ENCODE measurements at regions not wholly inside any gene's neighbourhood (a gene's known extent, or its start where the extent isn't known, plus 50 kb on each side); places are given as distances from the start of the nearest gene placed in this dataset.
"Not testable (repeated sequence)": the region's sequence is repeated elsewhere in the genome, so short reads cannot be mapped to it uniquely, and the experiment has no call there.

DNA sequence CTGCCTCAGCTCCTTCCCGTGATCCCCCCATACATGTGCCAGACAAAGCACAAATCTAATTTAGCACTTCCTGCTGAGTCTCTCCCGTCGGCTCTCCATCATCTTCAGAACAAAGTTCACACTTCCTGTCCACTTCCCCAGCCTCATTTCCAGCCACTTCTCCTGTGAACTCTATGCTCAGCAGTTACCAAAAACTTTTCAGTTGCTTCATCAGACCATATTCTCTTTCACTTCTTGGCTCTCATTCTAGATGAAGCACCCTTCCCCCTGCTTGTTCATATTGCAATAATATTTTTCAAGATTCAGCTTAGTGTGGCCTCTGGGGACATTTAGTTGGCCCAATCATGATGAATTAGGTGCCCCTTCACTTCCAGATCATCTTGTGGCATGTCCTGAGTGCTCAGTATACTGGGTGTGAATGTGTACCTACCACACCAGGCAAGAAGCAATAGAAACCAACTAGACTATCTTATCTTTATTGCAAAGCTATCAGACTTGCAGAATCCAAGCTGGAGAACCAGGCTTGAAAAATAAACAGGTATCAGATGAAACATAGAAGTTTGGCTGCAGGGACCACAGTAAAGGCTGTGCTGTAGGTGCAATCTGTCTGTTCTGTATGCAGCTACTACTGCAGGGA, 115.8 kb downstream of the NXPE2 start:
- H3K27me3 Mint-ChIP-seq (ENCODE audit: insufficient read depth), result no peaks in the 10 kb centered on the region
- peaks cover 5% of the 10 kb centered on the region for H3K36me3 Mint-ChIP-seq (ENCODE audit: low read depth)
- peaks cover 38% of the 10 kb centered on the region for H3K9me3 Mint-ChIP-seq
- no peaks in the 10 kb centered on the region for H3K4me1 Mint-ChIP-seq (ENCODE audit: low read depth)
- no peak for DNase-seq
- TF ChIP-seq, protein P1, sequence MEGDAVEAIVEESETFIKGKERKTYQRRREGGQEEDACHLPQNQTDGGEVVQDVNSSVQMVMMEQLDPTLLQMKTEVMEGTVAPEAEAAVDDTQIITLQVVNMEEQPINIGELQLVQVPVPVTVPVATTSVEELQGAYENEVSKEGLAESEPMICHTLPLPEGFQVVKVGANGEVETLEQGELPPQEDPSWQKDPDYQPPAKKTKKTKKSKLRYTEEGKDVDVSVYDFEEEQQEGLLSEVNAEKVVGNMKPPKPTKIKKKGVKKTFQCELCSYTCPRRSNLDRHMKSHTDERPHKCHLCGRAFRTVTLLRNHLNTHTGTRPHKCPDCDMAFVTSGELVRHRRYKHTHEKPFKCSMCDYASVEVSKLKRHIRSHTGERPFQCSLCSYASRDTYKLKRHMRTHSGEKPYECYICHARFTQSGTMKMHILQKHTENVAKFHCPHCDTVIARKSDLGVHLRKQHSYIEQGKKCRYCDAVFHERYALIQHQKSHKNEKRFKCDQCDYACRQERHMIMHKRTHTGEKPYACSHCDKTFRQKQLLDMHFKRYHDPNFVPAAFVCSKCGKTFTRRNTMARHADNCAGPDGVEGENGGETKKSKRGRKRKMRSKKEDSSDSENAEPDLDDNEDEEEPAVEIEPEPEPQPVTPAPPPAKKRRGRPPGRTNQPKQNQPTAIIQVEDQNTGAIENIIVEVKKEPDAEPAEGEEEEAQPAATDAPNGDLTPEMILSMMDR (IDR thresholded peaks at IDR 0.05), result no peak
- no peak overlapping the region for H3K4me3 Mint-ChIP-seq
- H3K27ac Mint-ChIP-seq, result no peak overlapping the region

- H3K27me3 Mint-ChIP-seq (ENCODE audit: insufficient read depth), result no peaks in the 10 kb centered on the region
- H3K4me3 Mint-ChIP-seq, result no peak overlapping the region
- H3K4me1 Mint-ChIP-seq (ENCODE audit: low read depth), result no peaks in the 10 kb centered on the region
- DNase-seq, result no peak
- H3K9me3 Mint-ChIP-seq, result peaks cover 40% of the 10 kb centered on the region
- no peaks in the 10 kb centered on the region for H3K36me3 Mint-ChIP-seq (ENCODE audit: low read depth)
- TF ChIP-seq, protein P1 (IDR thresholded peaks at IDR 0.05), result no peak
- no peak overlapping the region for H3K27ac Mint-ChIP-seq
Measured at GRCh38 chr11:114796954-114797721, 118.8 kb downstream of the NXPE2 start.

DNA sequence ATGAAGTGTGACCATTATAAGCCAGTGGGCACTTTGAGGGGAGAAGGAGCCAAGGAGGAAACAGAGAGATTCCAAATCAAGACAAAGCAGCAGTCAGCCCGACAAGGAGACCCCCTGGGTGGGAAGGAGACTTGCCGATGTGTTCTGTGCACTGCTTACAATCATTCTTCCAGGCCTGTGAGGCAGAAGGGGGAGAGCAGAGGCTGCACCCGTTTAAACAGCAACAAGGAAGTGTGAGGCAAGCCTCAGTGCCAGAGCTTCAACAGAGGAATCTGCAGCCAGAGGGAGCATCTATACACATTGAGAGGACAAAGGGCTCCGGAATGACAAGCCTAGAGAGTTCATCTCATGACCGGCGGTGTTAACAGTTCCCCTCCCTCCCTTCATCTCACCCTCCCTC, 121.1 kb downstream of the NXPE2 start:
- peaks cover 56% of the 10 kb centered on the region for H3K9me3 Mint-ChIP-seq

GRCh38 chr11:114801773-114802172, 123.4 kb downstream of the NXPE2 start:
- Mint-ChIP-seq H3K27ac (no peak overlapping the region), H3K4me1 (ENCODE audit: low read depth) (no peaks in the 10 kb centered on the region), H3K27me3 (ENCODE audit: insufficient read depth) (peaks cover 2% of the 10 kb centered on the region; the same call in 1 of the 2 replicates), H3K36me3 (ENCODE audit: low read depth) (no peaks in the 10 kb centered on the region), H3K4me3 (no peak overlapping the region), H3K9me3 (peaks cover 56% of the 10 kb centered on the region)
- TF ChIP-seq, protein P1 (IDR thresholded peaks at IDR 0.05), result no peak
- no peak for DNase-seq

More for the DNA sequence above, 121.1 kb downstream of the NXPE2 start:
- no peaks in the 10 kb centered on the region for H3K4me1 Mint-ChIP-seq (ENCODE audit: low read depth)
- H3K27me3 Mint-ChIP-seq (ENCODE audit: insufficient read depth), result peaks cover 2% of the 10 kb centered on the region; the same call in 1 of the 2 replicates
- H3K27ac Mint-ChIP-seq, result no peak overlapping the region
- TF ChIP-seq, protein P1 (IDR thresholded peaks at IDR 0.05), result no peak
- H3K36me3 Mint-ChIP-seq (ENCODE audit: low read depth), result no peaks in the 10 kb centered on the region
- DNase-seq, result no peak
- no peak overlapping the region for H3K4me3 Mint-ChIP-seq

GRCh38 chr11:114802878-114803277, 124.6 kb downstream of the NXPE2 start:
- Mint-ChIP-seq H3K4me3 (no peak overlapping the region), H3K27me3 (ENCODE audit: insufficient read depth) (peaks cover 2% of the 10 kb centered on the region; the same call in 1 of the 2 replicates), H3K4me1 (ENCODE audit: low read depth) (no peaks in the 10 kb centered on the region), H3K27ac (no peak overlapping the region), H3K36me3 (ENCODE audit: low read depth) (no peaks in the 10 kb centered on the region), H3K9me3 (peaks cover 56% of the 10 kb centered on the region)
- no peak for DNase-seq
- TF ChIP-seq, protein P1 (IDR thresholded peaks at IDR 0.05), result no peak

- DNase-seq; H3K4me1 Mint-ChIP-seq (ENCODE audit: low read depth); H3K27ac Mint-ChIP-seq; H3K36me3 Mint-ChIP-seq (ENCODE audit: low read depth); H3K27me3 Mint-ChIP-seq (ENCODE audit: insufficient read depth); H3K4me3 Mint-ChIP-seq: not testable (repeated sequence)
- H3K9me3 Mint-ChIP-seq, result peaks cover 38% of the 10 kb centered on the region
Measured at GRCh38 chr11:114805431-114805830, 127.1 kb downstream of the NXPE2 start.

All from HFFc6 (cell line).